ENCODE measurements at regions not wholly inside any gene's neighbourhood (a gene's known extent, or its start where the extent isn't known, plus 50 kb on each side); places are given as distances from the start of the nearest gene placed in this dataset.

DNA sequence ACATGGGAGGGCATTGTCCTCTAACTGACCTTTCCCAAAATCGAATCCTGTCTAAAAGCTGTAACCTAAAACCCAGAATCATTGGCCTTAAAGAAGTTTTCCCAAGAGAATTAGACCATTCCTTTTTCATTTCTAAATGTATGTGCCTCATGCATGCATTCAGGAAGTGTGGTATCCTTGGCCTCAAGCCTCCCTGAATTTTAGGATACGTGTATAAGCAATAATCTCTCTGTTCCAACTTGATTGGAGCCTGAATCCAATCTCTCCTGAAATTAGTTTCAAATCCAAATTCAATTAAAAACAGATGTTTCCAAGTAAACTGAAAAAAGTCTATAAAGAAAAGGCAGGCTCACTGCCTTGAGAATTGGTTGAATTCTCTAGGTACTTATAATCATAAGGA, 86.0 kb upstream of the VEPH1 start:
- Histone ChIP-seq H3K4me1 (ENCODE audit: insufficient read depth, low read length) (no peaks in the 10 kb centered on the region), H3K9me3 (ENCODE audit: insufficient read depth, low read length, severe bottlenecking) (no peaks in the 10 kb centered on the region), H3K9ac (ENCODE audit: low read depth, low read length) (no peak overlapping the region), H3K27me3 (ENCODE audit: insufficient read depth, low read length, poor library complexity) (no peaks in the 10 kb centered on the region), H3K79me2 (ENCODE audit: insufficient read depth, low read length) (no peaks in the 10 kb centered on the region), H3K4me2 (ENCODE audit: insufficient read depth, low read length) (no peak overlapping the region), H3K27ac (ENCODE audit: low read length) (no peak overlapping the region), H4K20me1 (ENCODE audit: insufficient read depth, low read length) (no peaks in the 10 kb centered on the region), H3K36me3 (ENCODE audit: insufficient read depth, low read length) (no peaks in the 10 kb centered on the region), H3K4me3 (ENCODE audit: low read depth in 1 of 2, low read length in 2 of 2) (no peak overlapping the region), H2AFZ (ENCODE audit: low read depth, low read length) (no peak overlapping the region)
- no peak for TF ChIP-seq CTCF (IDR thresholded peaks at IDR 0.05; ENCODE audit: borderline replicate concordance, extremely low read depth, low read length, poor library complexity, severe bottlenecking)
- DNase-seq (no peak), ATAC-seq (ENCODE audit: insufficient read depth, low read depth) (no peak)

GRCh38 chr3:157588386-157589060, 85.3 kb upstream of the VEPH1 start:
- Histone ChIP-seq H4K20me1 (ENCODE audit: insufficient read depth, low read length) (no peaks in the 10 kb centered on the region), H3K27ac (ENCODE audit: low read length) (no peak overlapping the region), H2AFZ (ENCODE audit: low read depth, low read length) (no peak overlapping the region), H3K4me1 (ENCODE audit: insufficient read depth, low read length) (no peaks in the 10 kb centered on the region), H3K4me3 (ENCODE audit: low read depth in 1 of 2, low read length in 2 of 2) (no peak overlapping the region), H3K79me2 (ENCODE audit: insufficient read depth, low read length) (no peaks in the 10 kb centered on the region), H3K9ac (ENCODE audit: low read depth, low read length) (no peak overlapping the region), H3K9me3 (ENCODE audit: insufficient read depth, low read length, severe bottlenecking) (no peaks in the 10 kb centered on the region), H3K4me2 (ENCODE audit: insufficient read depth, low read length) (no peak overlapping the region), H3K27me3 (ENCODE audit: insufficient read depth, low read length, poor library complexity) (no peaks in the 10 kb centered on the region), H3K36me3 (ENCODE audit: insufficient read depth, low read length) (no peaks in the 10 kb centered on the region)
- no peak for TF ChIP-seq CTCF (IDR thresholded peaks at IDR 0.05; ENCODE audit: borderline replicate concordance, extremely low read depth, low read length, poor library complexity, severe bottlenecking)
- TF ChIP-seq EZH2 (IDR thresholded peaks at IDR 0.05; ENCODE audit: borderline replicate concordance, low read depth, low read length, severe bottlenecking): no peak
- ATAC-seq (ENCODE audit: insufficient read depth, low read depth) (no peak), DNase-seq (no peak)

- no peak overlapping the region for H3K4me2 ChIP-seq (ENCODE audit: insufficient read depth, low read length)
- H3K36me3 ChIP-seq (ENCODE audit: insufficient read depth, low read length): no peaks in the 10 kb centered on the region
- no peak overlapping the region for H3K27ac ChIP-seq (ENCODE audit: low read length)
- H3K4me1 ChIP-seq (ENCODE audit: insufficient read depth, low read length): no peaks in the 10 kb centered on the region
- H4K20me1 ChIP-seq (ENCODE audit: insufficient read depth, low read length): no peaks in the 10 kb centered on the region
- H3K27me3 ChIP-seq (ENCODE audit: insufficient read depth, low read length, poor library complexity): no peaks in the 10 kb centered on the region
- ATAC-seq (ENCODE audit: insufficient read depth, low read depth) (no peak), DNase-seq (no peak)
- H3K79me2 ChIP-seq (ENCODE audit: insufficient read depth, low read length): no peaks in the 10 kb centered on the region
- no peaks in the 10 kb centered on the region for H3K9me3 ChIP-seq (ENCODE audit: insufficient read depth, low read length, severe bottlenecking)
- no peak overlapping the region for H3K4me3 ChIP-seq (ENCODE audit: low read depth in 1 of 2, low read length in 2 of 2)
- no peak overlapping the region for H3K9ac ChIP-seq (ENCODE audit: low read depth, low read length)
- TF ChIP-seq EZH2 (IDR thresholded peaks at IDR 0.05; ENCODE audit: borderline replicate concordance, low read depth, low read length, severe bottlenecking) (no peak), CTCF (IDR thresholded peaks at IDR 0.05; ENCODE audit: borderline replicate concordance, extremely low read depth, low read length, poor library complexity, severe bottlenecking) (no peak)
- no peak overlapping the region for H2AFZ ChIP-seq (ENCODE audit: low read depth, low read length)
These were observed 83.1 kb upstream of the VEPH1 start for GRCh38 chr3:157586293-157586692.

DNA sequence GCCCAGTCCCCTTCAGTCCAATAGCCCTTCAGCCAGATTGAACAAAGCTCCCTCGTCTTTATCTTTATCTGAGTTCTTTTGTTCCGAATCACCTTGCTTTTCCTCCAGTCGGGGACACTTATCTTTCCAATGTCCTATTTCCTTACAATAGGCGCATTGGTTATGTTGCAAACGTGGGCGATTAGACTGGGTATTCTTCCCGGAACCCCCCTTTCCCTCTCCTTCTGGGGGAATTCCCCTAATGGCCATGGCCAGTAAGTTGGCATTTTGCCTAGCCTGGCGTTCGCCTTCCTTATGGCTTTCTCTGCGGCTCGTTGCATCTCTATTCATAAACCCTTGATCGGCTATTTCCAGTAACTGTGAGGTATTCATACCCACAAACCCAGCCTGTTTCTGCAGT, 82.2 kb upstream of the VEPH1 start:
- no peaks in the 10 kb centered on the region for H3K9me3 ChIP-seq (ENCODE audit: insufficient read depth, low read length, severe bottlenecking)
- DNase-seq (no peak), ATAC-seq (ENCODE audit: insufficient read depth, low read depth) (no peak)
- H3K4me2 ChIP-seq (ENCODE audit: insufficient read depth, low read length): no peak overlapping the region
- no peak overlapping the region for H2AFZ ChIP-seq (ENCODE audit: low read depth, low read length)
- H3K79me2 ChIP-seq (ENCODE audit: insufficient read depth, low read length): no peaks in the 10 kb centered on the region
- TF ChIP-seq EZH2 (IDR thresholded peaks at IDR 0.05; ENCODE audit: borderline replicate concordance, low read depth, low read length, severe bottlenecking) (no peak), CTCF (IDR thresholded peaks at IDR 0.05; ENCODE audit: borderline replicate concordance, extremely low read depth, low read length, poor library complexity, severe bottlenecking) (no peak)
- no peaks in the 10 kb centered on the region for H3K4me1 ChIP-seq (ENCODE audit: insufficient read depth, low read length)
- H3K4me3 ChIP-seq (ENCODE audit: low read depth in 1 of 2, low read length in 2 of 2): no peak overlapping the region
- no peaks in the 10 kb centered on the region for H3K36me3 ChIP-seq (ENCODE audit: insufficient read depth, low read length)
- H4K20me1 ChIP-seq (ENCODE audit: insufficient read depth, low read length): no peaks in the 10 kb centered on the region
- H3K27ac ChIP-seq (ENCODE audit: low read length): no peak overlapping the region
- H3K9ac ChIP-seq (ENCODE audit: low read depth, low read length): no peak overlapping the region
- H3K27me3 ChIP-seq (ENCODE audit: insufficient read depth, low read length, poor library complexity): no peaks in the 10 kb centered on the region
